C4-2B (cell line): ENCODE measurements at regions not wholly inside any gene's neighbourhood (a gene's known extent, or its start where the extent isn't known, plus 50 kb on each side); places are given as distances from the start of the nearest gene placed in this dataset.

Experiments
- CTCF ChIP-seq: fragments of 450-650 bp; conservative IDR thresholded peaks from 2 replicates; pipeline ENCODE4 v1.5.1; 2017; ENCODE audit warnings: mild to moderate bottlenecking
- ZFX ChIP-seq: fragments of 450-650 bp; IDR thresholded peaks from 2 replicates; pipeline ENCODE4 v1.6.1; 2017

DNA sequence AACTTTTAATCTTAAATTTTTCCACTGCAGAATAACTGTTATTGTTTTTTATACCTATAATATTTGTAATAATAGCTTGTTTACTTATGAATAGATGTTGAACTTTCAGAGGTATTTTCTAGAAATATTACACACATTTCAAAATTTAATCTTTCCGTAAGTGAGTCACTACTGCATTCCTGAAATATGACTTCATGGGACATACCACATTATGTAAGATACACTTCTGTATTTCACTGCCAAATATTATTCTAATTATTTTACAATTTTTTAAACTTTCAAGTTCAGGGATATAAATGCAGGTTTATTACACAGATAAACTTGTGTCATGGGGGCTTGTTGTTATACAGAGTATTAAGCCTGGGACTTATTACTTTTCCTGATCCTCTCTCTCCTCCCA is 2220.5 kb downstream of the NCAM2 start:
- TF ChIP-seq CTCF (no peak), ZFX (no peak)
